Right lobe of liver (tissue), 4 donors: ENCODE measurements at regions not wholly inside any gene's neighbourhood (a gene's known extent, or its start where the extent isn't known, plus 50 kb on each side); places are given as distances from the start of the nearest gene placed in this dataset.

Source experiments
- POLR2A ChIP-seq: fragments of 450-650 bp; IDR thresholded peaks from one replicate; pipeline ENCODE4 v1.6.1; 2017; ENCODE audit warnings: antibody characterized with exemption, mild to moderate bottlenecking
- TF ChIP-seq, protein P1 (sequence below), 4 donors: fragments of 200-600 bp in 3 of 4; fragments of 450-650 bp in 1 of 4; IDR thresholded peaks; one replicate each; pipeline versions ENCODE4 v1.5.1 to v1.8.0; 2016 to 2022; ENCODE audit warnings: antibody characterized with exemption in 4 of 4, mild to moderate bottlenecking in 2 of 4
- donor health status: DM: no; HTN: no; CAD: no.
- donor health status: DM: no; HTN: no; CAD: no.
- donor health status: DM: no; HTN: yes; CAD: no.

DNA sequence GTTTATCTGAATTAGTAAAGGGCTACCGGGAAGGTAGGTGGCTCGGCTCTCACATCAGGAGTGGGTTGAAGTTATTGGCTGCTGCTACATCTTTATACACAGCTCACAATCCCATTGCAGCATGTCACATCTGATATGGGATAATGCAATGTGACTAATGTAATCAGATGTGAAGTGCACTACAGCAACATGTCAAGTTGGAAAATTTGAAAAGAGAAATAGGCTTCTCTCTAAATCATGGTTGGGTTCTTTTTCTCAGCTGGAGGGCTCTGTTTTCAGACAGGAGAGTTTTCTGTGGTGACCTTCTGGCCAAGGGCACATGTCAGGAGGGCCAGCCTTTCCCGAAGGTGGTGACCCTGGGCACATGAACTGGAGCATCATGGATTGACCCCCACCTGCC lies 337.5 kb downstream of the HRH4 start:
- TF ChIP-seq, protein P1, sequence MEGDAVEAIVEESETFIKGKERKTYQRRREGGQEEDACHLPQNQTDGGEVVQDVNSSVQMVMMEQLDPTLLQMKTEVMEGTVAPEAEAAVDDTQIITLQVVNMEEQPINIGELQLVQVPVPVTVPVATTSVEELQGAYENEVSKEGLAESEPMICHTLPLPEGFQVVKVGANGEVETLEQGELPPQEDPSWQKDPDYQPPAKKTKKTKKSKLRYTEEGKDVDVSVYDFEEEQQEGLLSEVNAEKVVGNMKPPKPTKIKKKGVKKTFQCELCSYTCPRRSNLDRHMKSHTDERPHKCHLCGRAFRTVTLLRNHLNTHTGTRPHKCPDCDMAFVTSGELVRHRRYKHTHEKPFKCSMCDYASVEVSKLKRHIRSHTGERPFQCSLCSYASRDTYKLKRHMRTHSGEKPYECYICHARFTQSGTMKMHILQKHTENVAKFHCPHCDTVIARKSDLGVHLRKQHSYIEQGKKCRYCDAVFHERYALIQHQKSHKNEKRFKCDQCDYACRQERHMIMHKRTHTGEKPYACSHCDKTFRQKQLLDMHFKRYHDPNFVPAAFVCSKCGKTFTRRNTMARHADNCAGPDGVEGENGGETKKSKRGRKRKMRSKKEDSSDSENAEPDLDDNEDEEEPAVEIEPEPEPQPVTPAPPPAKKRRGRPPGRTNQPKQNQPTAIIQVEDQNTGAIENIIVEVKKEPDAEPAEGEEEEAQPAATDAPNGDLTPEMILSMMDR (IDR thresholded peaks at IDR 0.05): no peak
- TF ChIP-seq POLR2A: no peak
